Thoracic aorta (tissue), 2 donors: ENCODE measurements at regions not wholly inside any gene's neighbourhood (a gene's known extent, or its start where the extent isn't known, plus 50 kb on each side); places are given as distances from the start of the nearest gene placed in this dataset.

ENCODE experiments used
- ATAC-seq: fragments of 150-250 bp; one replicate; pipeline ENCODE4 v1.8.0; 2017; ENCODE audit warnings: low read depth; ENCODE audit not compliant: insufficient number of reproducible peaks, low FRiP score
- DNase-seq: peaks from one replicate; pipeline ENCODE4 v3.0.0-alpha.2; 2020; ENCODE audit warnings: low spot score
- H3K27ac ChIP-seq, 2 donors: fragments of 200-600 bp; sonication (generic); 1 replicate in 1 of 2; 2 replicates in 1 of 2; pipeline ENCODE4 v1.5.1; 2016; ENCODE audit warnings: mild to moderate bottlenecking in 2 of 2, moderate library complexity in 2 of 2
- H3K27me3 ChIP-seq: fragments of 200-600 bp; sonication (generic); replicated peaks from 2 replicates; pipeline ENCODE4 v1.6.0; 2016; ENCODE audit warnings: mild to moderate bottlenecking; ENCODE audit not compliant: insufficient read depth
- H3K36me3 ChIP-seq: fragments of 200-600 bp; sonication (generic); one replicate; pipeline ENCODE4 v1.5.1; 2016
- H3K4me1 ChIP-seq, 2 donors: fragments of 200-600 bp; sonication (generic); 1 replicate in 1 of 2; 2 replicates in 1 of 2; pipeline versions ENCODE4 v1.5.1 to v1.6.0; 2016; ENCODE audit warnings: low read depth in 2 of 2, mild to moderate bottlenecking in 1 of 2; ENCODE audit not compliant: control insufficient read depth in 1 of 2
- H3K4me3 ChIP-seq: fragments of 200-600 bp; sonication (generic); 2 replicates; pipeline ENCODE4 v1.5.1; 2016; ENCODE audit warnings: mild to moderate bottlenecking
- H3K9me3 ChIP-seq: fragments of 200-600 bp; sonication (generic); 2 replicates; pipeline ENCODE4 v1.5.1; 2016
- CTCF ChIP-seq: fragments of 200-600 bp; sonication (generic); IDR thresholded peaks from one replicate; pipeline ENCODE4 v1.5.1; 2019; ENCODE audit warnings: antibody characterized with exemption

GRCh38 chr2:173446722-173447121, 92.0 kb downstream of the CDCA7 start:
- H3K27ac ChIP-seq = no peak overlapping the region
- H3K9me3 ChIP-seq = no peaks in the 10 kb centered on the region
- no peaks in the 10 kb centered on the region for H3K4me1 ChIP-seq
- no peaks in the 10 kb centered on the region for H3K27me3 ChIP-seq
- no peaks in the 10 kb centered on the region for H3K36me3 ChIP-seq
- DNase-seq = no peak
- H3K4me3 ChIP-seq = no peak overlapping the region
- ATAC-seq = no peak
- no peak for TF ChIP-seq CTCF

GRCh38 chr2:173448938-173449471, 94.3 kb downstream of the CDCA7 start:
- TF ChIP-seq CTCF = peak; percentile 31
- no peak for ATAC-seq
- no peak overlapping the region for H3K27ac ChIP-seq
- H3K9me3 ChIP-seq = no peaks in the 10 kb centered on the region
- H3K36me3 ChIP-seq = no peaks in the 10 kb centered on the region
- peak overlapping the region; percentile 60 for H3K4me3 ChIP-seq
- no peaks in the 10 kb centered on the region for H3K4me1 ChIP-seq
- DNase-seq = no peak
- no peaks in the 10 kb centered on the region for H3K27me3 ChIP-seq

- Histone ChIP-seq H3K4me3 (no peak overlapping the region), H3K9me3 (no peaks in the 10 kb centered on the region), H3K36me3 (no peaks in the 10 kb centered on the region), H3K27me3 (no peaks in the 10 kb centered on the region), H3K4me1 (no peaks in the 10 kb centered on the region), H3K27ac (no peak overlapping the region)
- no peak for DNase-seq
- ATAC-seq = no peak
- no peak for TF ChIP-seq CTCF
These were observed 96.4 kb downstream of the CDCA7 start for GRCh38 chr2:173451118-173451517.

- ATAC-seq = no peak
- no peaks in the 10 kb centered on the region for H3K9me3 ChIP-seq
These were observed 97.3 kb downstream of the CDCA7 start for GRCh38 chr2:173451941-173452340.

GRCh38 chr2:173452416-173452815, 97.7 kb downstream of the CDCA7 start:
- Histone ChIP-seq H3K4me3 (no peak overlapping the region), H3K9me3 (no peaks in the 10 kb centered on the region), H3K4me1 (no peaks in the 10 kb centered on the region), H3K27ac (no peak overlapping the region), H3K27me3 (no peaks in the 10 kb centered on the region), H3K36me3 (no peaks in the 10 kb centered on the region)
- no peak for ATAC-seq
- no peak for TF ChIP-seq CTCF
- DNase-seq = no peak

More at GRCh38 chr2:173451941-173452340, 97.3 kb downstream of the CDCA7 start:
- Histone ChIP-seq H3K27ac (no peak overlapping the region), H3K4me1 (no peaks in the 10 kb centered on the region), H3K27me3 (no peaks in the 10 kb centered on the region), H3K36me3 (no peaks in the 10 kb centered on the region), H3K4me3 (no peak overlapping the region)
- no peak for TF ChIP-seq CTCF
- DNase-seq = no peak
